Upper lobe of left lung (tissue), 4 donors: ENCODE measurements at regions not wholly inside any gene's neighbourhood (a gene's known extent, or its start where the extent isn't known, plus 50 kb on each side); places are given as distances from the start of the nearest gene placed in this dataset.

Source experiments
- EP300 ChIP-seq, 4 donors: sonication (generic); formaldehyde crosslinking; IDR thresholded peaks; one replicate each; pipeline ENCODE4 v1.5.1; 2017; ENCODE audit warnings: antibody characterized with exemption in 4 of 4, control low read depth in 2 of 4
- POLR2A ChIP-seq, 4 donors: fragments of 450-650 bp; IDR thresholded peaks; one replicate each; pipeline ENCODE4 v1.5.1; 2016 to 2017; ENCODE audit warnings: antibody characterized with exemption in 4 of 4, mild to moderate bottlenecking in 2 of 4
- POLR2AphosphoS5 ChIP-seq, 2 donors: sonication (generic); formaldehyde crosslinking; IDR thresholded peaks; one replicate each; pipeline ENCODE4 v1.5.1; 2017; ENCODE audit warnings: antibody characterized with exemption in 2 of 2
- TF ChIP-seq, protein P1 (sequence below), 6 experiments: fragments of 450-650 bp in 4 of 6; fragments of 200-600 bp in 2 of 6; sonication (generic) in 2 of 6; IDR thresholded peaks; one replicate each; pipeline ENCODE4 v1.5.1; 2016 to 2019; ENCODE audit warnings: antibody characterized with exemption in 6 of 6

DNA sequence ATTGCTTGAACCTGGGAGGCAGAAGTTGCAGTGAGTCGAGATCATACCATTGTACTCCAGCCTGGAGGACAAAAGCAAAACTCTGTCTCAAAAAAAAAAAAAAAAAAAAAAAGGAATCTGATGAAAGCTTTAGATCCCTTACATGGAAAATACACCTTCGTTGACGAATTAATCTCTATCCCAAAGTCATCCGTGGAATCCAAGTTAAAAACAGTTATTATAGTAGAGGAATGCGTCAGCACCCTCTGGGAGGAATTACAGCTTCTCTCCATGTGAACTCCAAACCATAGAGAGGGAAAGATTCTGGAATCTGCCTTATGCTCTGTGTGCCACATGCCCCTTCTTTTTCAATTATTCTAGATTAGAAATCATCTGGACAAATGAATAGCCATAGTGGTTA, 192.3 kb upstream of the C2CD4B start:
- TF ChIP-seq, protein P1, sequence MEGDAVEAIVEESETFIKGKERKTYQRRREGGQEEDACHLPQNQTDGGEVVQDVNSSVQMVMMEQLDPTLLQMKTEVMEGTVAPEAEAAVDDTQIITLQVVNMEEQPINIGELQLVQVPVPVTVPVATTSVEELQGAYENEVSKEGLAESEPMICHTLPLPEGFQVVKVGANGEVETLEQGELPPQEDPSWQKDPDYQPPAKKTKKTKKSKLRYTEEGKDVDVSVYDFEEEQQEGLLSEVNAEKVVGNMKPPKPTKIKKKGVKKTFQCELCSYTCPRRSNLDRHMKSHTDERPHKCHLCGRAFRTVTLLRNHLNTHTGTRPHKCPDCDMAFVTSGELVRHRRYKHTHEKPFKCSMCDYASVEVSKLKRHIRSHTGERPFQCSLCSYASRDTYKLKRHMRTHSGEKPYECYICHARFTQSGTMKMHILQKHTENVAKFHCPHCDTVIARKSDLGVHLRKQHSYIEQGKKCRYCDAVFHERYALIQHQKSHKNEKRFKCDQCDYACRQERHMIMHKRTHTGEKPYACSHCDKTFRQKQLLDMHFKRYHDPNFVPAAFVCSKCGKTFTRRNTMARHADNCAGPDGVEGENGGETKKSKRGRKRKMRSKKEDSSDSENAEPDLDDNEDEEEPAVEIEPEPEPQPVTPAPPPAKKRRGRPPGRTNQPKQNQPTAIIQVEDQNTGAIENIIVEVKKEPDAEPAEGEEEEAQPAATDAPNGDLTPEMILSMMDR (IDR thresholded peaks at IDR 0.05) = no peak
- no peak for TF ChIP-seq POLR2AphosphoS5 (IDR thresholded peaks at IDR 0.05)
- TF ChIP-seq POLR2A (IDR thresholded peaks at IDR 0.05) = no peak
- TF ChIP-seq EP300 (IDR thresholded peaks at IDR 0.05) = no peak
